Testis (tissue), 2 donors: ENCODE measurements at regions not wholly inside any gene's neighbourhood (a gene's known extent, or its start where the extent isn't known, plus 50 kb on each side); places are given as distances from the start of the nearest gene placed in this dataset.

Experiments used
- DNase-seq: peaks from one replicate; pipeline ENCODE4 v3.0.0-alpha.2; 2019
- H3K27ac ChIP-seq, 2 donors: fragments of 200-600 bp; sonication (generic); one replicate each; pipeline ENCODE4 v1.5.1; 2019
- H3K27me3 ChIP-seq: fragments of 200-600 bp; sonication (generic); one replicate; pipeline ENCODE4 v1.5.1; 2019
- H3K36me3 ChIP-seq: fragments of 200-600 bp; sonication (generic); one replicate; pipeline ENCODE4 v1.5.1; 2017; ENCODE audit warnings: low read depth; ENCODE audit errors: missing control alignments
- H3K4me1 ChIP-seq: fragments of 200-600 bp; sonication (generic); one replicate; pipeline ENCODE4 v1.5.1; 2019
- H3K4me3 ChIP-seq, 2 donors: fragments of 200-600 bp; sonication (generic); one replicate each; pipeline ENCODE4 v1.5.1; 2017 to 2019
- H3K9me3 ChIP-seq: fragments of 200-600 bp; sonication (generic); one replicate; pipeline ENCODE4 v1.5.1; 2017
- POLR2A ChIP-seq: fragments of 450-650 bp; IDR thresholded peaks from one replicate; pipeline ENCODE4 v1.6.1; 2017; ENCODE audit warnings: antibody characterized with exemption, mild to moderate bottlenecking, moderate library complexity
- WGBS, 2 donors: methylation state at CpG; one replicate each; pipeline ENCODE4 v1.1.5; 2018; 5-methylcytosine and 5-hydroxymethylcytosine counted together
- intact Hi-C: fragments of 100-400 bp; cut with DNase I; formaldehyde crosslinking; loops from one replicate; pipeline ENCODE4 v1.15.1; 2023; ENCODE audit warnings: low total_unique reads
- TF ChIP-seq, protein P1 (sequence below), 3 experiments: fragments of 450-650 bp in 2 of 3; fragments of 200-600 bp in 1 of 3; sonication (generic) in 1 of 3; IDR thresholded peaks; one replicate each; pipeline ENCODE4 v1.5.1; 2016 to 2019; ENCODE audit warnings: antibody characterized with exemption in 3 of 3, mild to moderate bottlenecking in 2 of 3, moderate library complexity in 1 of 3

DNA sequence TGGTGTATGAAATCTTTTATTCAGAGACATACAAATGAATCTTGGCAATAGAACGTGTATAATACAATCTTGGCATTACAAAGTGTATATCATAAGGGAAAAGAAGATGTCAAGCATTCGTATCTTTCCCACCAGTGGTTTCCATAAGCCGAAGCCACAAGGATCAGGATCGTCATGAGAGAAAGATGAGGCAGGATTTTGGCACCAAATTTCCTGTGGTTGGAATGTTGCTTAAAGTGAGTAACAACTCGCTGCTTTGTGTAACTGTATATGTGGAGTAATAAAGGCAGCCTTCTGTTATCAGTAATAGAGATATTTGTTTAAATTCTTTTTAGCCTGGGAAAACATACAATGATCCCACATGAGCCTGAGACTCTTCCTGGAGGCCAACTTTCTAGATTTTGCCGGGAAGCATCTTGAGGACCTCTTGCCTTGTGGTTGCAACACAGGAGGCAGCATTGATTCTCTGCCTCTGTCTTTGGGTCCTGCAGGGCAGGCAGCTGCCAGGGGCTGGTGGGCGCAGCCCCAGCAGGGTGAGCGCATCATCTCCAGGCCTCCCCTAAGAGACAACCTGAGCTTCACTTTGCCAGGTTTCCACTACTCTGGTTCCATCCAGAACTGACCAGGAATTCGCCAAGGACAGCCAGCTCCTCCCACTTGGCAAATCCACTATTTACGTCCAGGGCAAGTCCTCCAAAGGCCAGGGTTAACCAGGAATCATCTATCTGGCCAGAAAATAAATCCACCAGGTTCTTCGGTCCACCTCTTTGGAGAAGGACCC, 230.9 kb upstream of the SULF2 start:
- Histone ChIP-seq H3K4me1 (no peaks in the 10 kb centered on the region), H3K27ac (no peak overlapping the region), H3K9me3 (no peaks in the 10 kb centered on the region), H3K4me3 (no peak overlapping the region), H3K27me3 (no peaks in the 10 kb centered on the region), H3K36me3 (no peaks in the 10 kb centered on the region)
- WGBS, 2 donors, result 66 to 82% methylated on average over 10 to 11 of the region's 11 CpGs
- intact Hi-C loops, result no loop called here
- no peak for DNase-seq
- TF ChIP-seq POLR2A, result no peak
- TF ChIP-seq, protein P1, sequence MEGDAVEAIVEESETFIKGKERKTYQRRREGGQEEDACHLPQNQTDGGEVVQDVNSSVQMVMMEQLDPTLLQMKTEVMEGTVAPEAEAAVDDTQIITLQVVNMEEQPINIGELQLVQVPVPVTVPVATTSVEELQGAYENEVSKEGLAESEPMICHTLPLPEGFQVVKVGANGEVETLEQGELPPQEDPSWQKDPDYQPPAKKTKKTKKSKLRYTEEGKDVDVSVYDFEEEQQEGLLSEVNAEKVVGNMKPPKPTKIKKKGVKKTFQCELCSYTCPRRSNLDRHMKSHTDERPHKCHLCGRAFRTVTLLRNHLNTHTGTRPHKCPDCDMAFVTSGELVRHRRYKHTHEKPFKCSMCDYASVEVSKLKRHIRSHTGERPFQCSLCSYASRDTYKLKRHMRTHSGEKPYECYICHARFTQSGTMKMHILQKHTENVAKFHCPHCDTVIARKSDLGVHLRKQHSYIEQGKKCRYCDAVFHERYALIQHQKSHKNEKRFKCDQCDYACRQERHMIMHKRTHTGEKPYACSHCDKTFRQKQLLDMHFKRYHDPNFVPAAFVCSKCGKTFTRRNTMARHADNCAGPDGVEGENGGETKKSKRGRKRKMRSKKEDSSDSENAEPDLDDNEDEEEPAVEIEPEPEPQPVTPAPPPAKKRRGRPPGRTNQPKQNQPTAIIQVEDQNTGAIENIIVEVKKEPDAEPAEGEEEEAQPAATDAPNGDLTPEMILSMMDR (IDR thresholded peaks at IDR 0.05), result no peak

DNA sequence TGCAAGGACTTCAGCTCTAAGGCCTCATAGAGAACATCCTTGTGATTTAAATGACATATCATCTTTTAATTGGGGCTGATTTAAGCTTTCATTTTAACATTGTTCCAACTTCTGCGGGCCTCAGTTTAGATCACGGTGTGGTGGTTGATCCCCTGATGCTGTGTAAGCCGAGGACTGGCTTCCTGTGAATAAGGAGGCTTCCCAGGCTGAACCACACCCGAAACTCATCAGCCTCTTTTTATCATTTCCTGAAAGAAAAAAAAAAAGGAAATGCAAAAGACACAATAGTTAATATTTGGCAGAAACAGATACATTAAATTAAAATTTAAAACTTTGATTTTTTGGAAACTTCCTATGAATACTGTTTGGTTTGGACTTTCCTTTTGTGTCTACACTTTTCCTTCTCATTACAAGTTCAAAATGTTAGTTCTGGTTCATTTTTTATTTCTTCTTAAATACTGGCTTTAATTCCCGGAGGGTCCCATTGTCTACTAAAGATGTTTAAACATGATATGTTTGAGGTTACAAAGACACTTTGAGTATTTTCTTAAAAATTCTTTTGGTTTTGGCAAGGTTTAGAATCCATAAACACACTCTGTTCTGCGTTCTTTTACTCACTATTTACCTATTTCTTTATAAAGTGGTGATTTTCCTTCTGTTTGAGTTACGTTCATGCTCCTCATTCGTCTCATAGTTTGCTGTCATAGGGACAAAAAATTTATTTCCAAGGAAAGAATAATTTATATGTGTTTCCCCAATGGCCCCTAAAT, 230.0 kb upstream of the SULF2 start:
- no peak for DNase-seq
- Histone ChIP-seq H3K27me3 (no peaks in the 10 kb centered on the region), H3K4me1 (no peaks in the 10 kb centered on the region), H3K27ac (no peak overlapping the region), H3K9me3 (no peaks in the 10 kb centered on the region), H3K36me3 (no peaks in the 10 kb centered on the region), H3K4me3 (no peak overlapping the region)
- intact Hi-C loops, result no loop called here
- TF ChIP-seq POLR2A, result no peak
- TF ChIP-seq, protein P1 (IDR thresholded peaks at IDR 0.05), result no peak
- WGBS, 2 donors, result 57 to 66% methylated on average over 8 of the region's 8 CpGs

DNA sequence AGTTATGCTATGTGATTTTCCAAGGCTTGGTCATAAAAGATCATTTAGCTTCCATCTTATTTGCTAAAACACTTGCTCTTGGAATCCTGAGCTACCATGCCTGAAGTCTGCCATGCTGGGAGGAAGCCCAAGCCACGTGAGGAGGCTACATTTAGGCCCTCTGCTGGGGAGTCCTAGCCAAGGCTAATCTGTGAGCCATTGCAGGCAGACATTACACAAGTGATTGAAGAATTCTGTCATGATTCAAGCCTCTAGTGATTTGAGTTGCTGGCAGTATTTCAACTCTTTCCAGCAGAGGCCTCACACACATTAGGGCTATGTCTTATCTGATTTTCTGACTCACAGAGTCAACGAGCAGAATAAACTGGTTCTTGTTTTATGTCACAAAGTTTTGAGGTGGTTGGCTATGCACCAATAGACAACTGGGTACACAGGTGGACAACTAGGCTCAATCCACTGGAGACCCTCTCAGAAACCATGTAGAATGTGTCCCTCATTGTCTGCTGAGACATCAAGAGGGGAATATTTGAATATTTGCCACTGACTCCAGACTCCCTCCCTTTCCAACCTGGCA, 227.2 kb upstream of the SULF2 start:
- no peak overlapping the region for H3K27ac ChIP-seq
- intact Hi-C loops, result no loop called here
- H3K4me3 ChIP-seq, result no peak overlapping the region
- no peak for DNase-seq
- no peaks in the 10 kb centered on the region for H3K36me3 ChIP-seq
- WGBS, 2 donors, result 57 to 68% methylated on average over 2 of the region's 2 CpGs
- no peaks in the 10 kb centered on the region for H3K27me3 ChIP-seq
- no peaks in the 10 kb centered on the region for H3K4me1 ChIP-seq
- TF ChIP-seq POLR2A, result no peak
- TF ChIP-seq, protein P1 (IDR thresholded peaks at IDR 0.05), result no peak
- no peaks in the 10 kb centered on the region for H3K9me3 ChIP-seq

DNA sequence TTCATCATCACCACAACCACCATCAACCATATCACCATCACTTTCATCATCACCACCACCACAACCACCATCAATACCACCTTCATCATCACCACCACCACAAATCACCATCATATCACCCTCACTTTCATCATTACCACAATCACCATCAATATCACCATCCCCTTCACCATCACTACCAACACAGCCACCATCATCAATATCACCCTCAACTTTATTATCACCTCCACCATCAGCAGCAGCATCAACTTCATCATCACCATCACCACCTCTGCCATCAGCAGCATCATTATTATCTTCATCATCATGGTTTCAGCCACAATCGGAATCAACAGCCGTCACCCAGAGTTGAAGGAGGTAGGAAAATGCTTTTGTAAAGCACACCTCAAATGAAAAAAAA, 225.7 kb upstream of the SULF2 start:
- WGBS, 2 donors, result 94 to 98% methylated on average over 2 of the region's 2 CpGs
- TF ChIP-seq, protein P1 (IDR thresholded peaks at IDR 0.05), result no peak
- TF ChIP-seq POLR2A, result no peak
- Histone ChIP-seq H3K4me1 (no peaks in the 10 kb centered on the region), H3K36me3 (no peaks in the 10 kb centered on the region), H3K4me3 (no peak overlapping the region), H3K27me3 (no peaks in the 10 kb centered on the region), H3K9me3 (no peaks in the 10 kb centered on the region), H3K27ac (no peak overlapping the region)
- no peak for DNase-seq
- intact Hi-C loops, result no loop called here
